PFSK-1 (cell line): ENCODE measurements at regions not wholly inside any gene's neighbourhood (a gene's known extent, or its start where the extent isn't known, plus 50 kb on each side); places are given as distances from the start of the nearest gene placed in this dataset.

Source experiments
- FOXP2 ChIP-seq: optimal IDR thresholded peaks from 2 replicates; pipeline ENCODE3; 2011; ENCODE audit warnings: borderline replicate concordance, control low read depth, inconsistent platforms; ENCODE audit not compliant: insufficient read depth; ENCODE audit errors: extremely low read length, extremely low read depth
- POLR2AphosphoS5 ChIP-seq: IDR thresholded peaks from 2 replicates; pipeline ENCODE4 v1.6.1; 2012; ENCODE audit warnings: low read depth, mild to moderate bottlenecking, control low read depth, low read length, moderate library complexity
- REST ChIP-seq, 2 experiments: IDR thresholded peaks; 2 replicates each; pipeline versions ENCODE4 v1.6.1 to v1.8.0; 2011 to 2012; ENCODE audit warnings: low read depth in 2 of 2, low read length in 2 of 2, control low read depth in 1 of 2, inconsistent platforms in 1 of 2, mild to moderate bottlenecking in 1 of 2, moderate library complexity in 1 of 2; ENCODE audit not compliant: insufficient read depth in 1 of 2
- SIN3A ChIP-seq: IDR thresholded peaks from 2 replicates; pipeline ENCODE4 v1.6.1; 2012; ENCODE audit warnings: mild to moderate bottlenecking, low read length, moderate library complexity, borderline replicate concordance; ENCODE audit not compliant: insufficient read depth
- TAF1 ChIP-seq: IDR thresholded peaks from 2 replicates; pipeline ENCODE4 v1.6.1; 2012; ENCODE audit warnings: low read length, control low read depth, borderline replicate concordance; ENCODE audit not compliant: insufficient read depth

GRCh38 chr7:19312416-19312815 lies 167.2 kb upstream of the FERD3L start:
- TF ChIP-seq TAF1 (no peak), POLR2AphosphoS5 (no peak), REST (IDR thresholded peaks at IDR 0.05; ENCODE audit: insufficient read depth in 1 of 2, low read depth in 2 of 2, low read length in 2 of 2) (no peak), SIN3A (no peak), FOXP2 (no peak)

GRCh38 chr7:19307554-19307953 lies 162.3 kb upstream of the FERD3L start:
- TF ChIP-seq POLR2AphosphoS5 = no peak
- TF ChIP-seq SIN3A = no peak
- TF ChIP-seq TAF1 = no peak
- TF ChIP-seq REST (IDR thresholded peaks at IDR 0.05; ENCODE audit: insufficient read depth in 1 of 2, low read depth in 2 of 2, low read length in 2 of 2) = no peak
- TF ChIP-seq FOXP2 = no peak

GRCh38 chr7:19305698-19306097 lies 160.5 kb upstream of the FERD3L start:
- no peak for TF ChIP-seq POLR2AphosphoS5
- TF ChIP-seq SIN3A = no peak
- no peak for TF ChIP-seq TAF1

- TF ChIP-seq TAF1 (no peak), FOXP2 (no peak), SIN3A (no peak), REST (IDR thresholded peaks at IDR 0.05; ENCODE audit: insufficient read depth in 1 of 2, low read depth in 2 of 2, low read length in 2 of 2) (no peak), POLR2AphosphoS5 (no peak)
Observed at GRCh38 chr7:19304086-19304485, 158.9 kb upstream of the FERD3L start.

- TF ChIP-seq SIN3A (no peak), FOXP2 (no peak), TAF1 (no peak)
Observed at GRCh38 chr7:19302731-19303130, 157.5 kb upstream of the FERD3L start.

- TF ChIP-seq TAF1 (no peak), REST (IDR thresholded peaks at IDR 0.05; ENCODE audit: insufficient read depth in 1 of 2, low read depth in 2 of 2, low read length in 2 of 2) (no peak), POLR2AphosphoS5 (no peak), SIN3A (no peak), FOXP2 (no peak)
Observed at GRCh38 chr7:19296617-19297016, 151.4 kb upstream of the FERD3L start.
